Kidney (tissue), 13 donors: ENCODE measurements at regions not wholly inside any gene's neighbourhood (a gene's known extent, or its start where the extent isn't known, plus 50 kb on each side); places are given as distances from the start of the nearest gene placed in this dataset.

ENCODE experiments used
- DNase-seq, 5 donors: peaks; one replicate each; pipeline ENCODE4 v3.0.0-alpha.2; 2013 to 2020
- FAIRE-seq: peaks from 2 replicates; lab custom pipeline; 2012; peaks lifted over from hg19 to GRCh38; lab: Jason Lieb, UNC
- H3K27ac ChIP-seq, 2 donors: one replicate each; pipeline ENCODE4 v1.7.0; 2013; ENCODE audit warnings: low read depth in 2 of 2, low read length in 2 of 2, inconsistent platforms in 1 of 2
- H3K27me3 ChIP-seq: one replicate; pipeline ENCODE4 v1.7.1; 2013; ENCODE audit warnings: low read length, inconsistent platforms; ENCODE audit not compliant: control insufficient read depth, insufficient read depth
- H3K36me3 ChIP-seq, 3 donors: one replicate each; pipeline versions ENCODE4 v1.7.0 to v1.7.1; 2013; ENCODE audit warnings: low read length in 3 of 3, control low read depth in 1 of 3, inconsistent platforms in 1 of 3; ENCODE audit not compliant: insufficient read depth in 3 of 3, control insufficient read depth in 2 of 3
- H3K4me1 ChIP-seq, 3 donors: one replicate each; pipeline versions ENCODE4 v1.7.0 to v1.7.1; 2013; ENCODE audit warnings: low read length in 3 of 3, inconsistent platforms in 1 of 3, low read depth in 1 of 3; ENCODE audit not compliant: control insufficient read depth in 2 of 3, insufficient read depth in 2 of 3
- H3K4me3 ChIP-seq, 3 donors: one replicate each; pipeline versions ENCODE4 v1.7.0 to v1.8.1; 2013; ENCODE audit warnings: low read length in 3 of 3, control low read depth in 1 of 3, inconsistent platforms in 1 of 3
- H3K9ac ChIP-seq, 3 donors: one replicate each; pipeline versions ENCODE4 v1.7.0 to v1.7.1; 2013; ENCODE audit warnings: low read length in 3 of 3, control low read depth in 1 of 3, inconsistent platforms in 1 of 3
- H3K9me3 ChIP-seq, 3 donors: one replicate each; pipeline versions ENCODE4 v1.7.0 to v1.7.1; 2013; ENCODE audit warnings: low read length in 3 of 3, control low read depth in 1 of 3, inconsistent platforms in 1 of 3; ENCODE audit not compliant: control insufficient read depth in 2 of 3, insufficient read depth in 1 of 3
- CTCF ChIP-seq: IDR thresholded peaks from 3 replicates; pipeline ENCODE4 v1.5.1; 2012; ENCODE audit warnings: mild to moderate bottlenecking, moderate library complexity, borderline replicate concordance; ENCODE audit not compliant: insufficient read depth; ENCODE audit errors: extremely low read depth
- intact Hi-C: fragments of 100-400 bp; cut with DNase I; formaldehyde crosslinking; loops from one replicate; pipeline ENCODE4 v1.11.1; 2022
- donor health status: control.
- donor health status: control.
- donor health status: control.
- donor health status: control.
- donor health status: control.
- donor health status: DM: yes; HTN: yes; CAD: no.
- donor health status: Normal renal cell carcinoma (clear cell type).

- Histone ChIP-seq H3K36me3 (no peaks in the 10 kb centered on the region), H3K9ac (no peak overlapping the region), H3K9me3 (no peaks in the 10 kb centered on the region), H3K27me3 (no peaks in the 10 kb centered on the region), H3K4me3 (no peak overlapping the region), H3K27ac (no peak overlapping the region), H3K4me1 (no peaks in the 10 kb centered on the region)
- no peak for TF ChIP-seq CTCF
- no peak for FAIRE-seq
- DNase-seq = no peak
- intact Hi-C loops = no loop called here
Observed at GRCh38 chr6:114521926-114522325, 179.1 kb upstream of the HS3ST5 start.

GRCh38 chr6:114520976-114521375 is 178.2 kb upstream of the HS3ST5 start:
- Histone ChIP-seq H3K4me1 (no peaks in the 10 kb centered on the region), H3K36me3 (no peaks in the 10 kb centered on the region), H3K27ac (no peak overlapping the region), H3K9me3 (no peaks in the 10 kb centered on the region), H3K27me3 (no peaks in the 10 kb centered on the region), H3K4me3 (no peak overlapping the region), H3K9ac (no peak overlapping the region)
- DNase-seq (no peak), FAIRE-seq (no peak)
- TF ChIP-seq CTCF = no peak
- intact Hi-C loops = no loop called here

- TF ChIP-seq CTCF = no peak
- Histone ChIP-seq H3K27me3 (no peaks in the 10 kb centered on the region), H3K9me3 (no peaks in the 10 kb centered on the region), H3K4me1 (no peaks in the 10 kb centered on the region), H3K4me3 (peak overlapping the region in 1 of 3 donors; percentile 5), H3K36me3 (no peaks in the 10 kb centered on the region), H3K9ac (no peak overlapping the region), H3K27ac (no peak overlapping the region)
- intact Hi-C loops = no loop called here
- peak in 2 of 5 donors; percentile 14 to 17 for DNase-seq
- FAIRE-seq = no peak
Observed at GRCh38 chr6:114514170-114514569, 171.3 kb upstream of the HS3ST5 start.

GRCh38 chr6:114471450-114471849 is 128.6 kb upstream of the HS3ST5 start:
- no peak for TF ChIP-seq CTCF
- Histone ChIP-seq H3K9ac (no peak overlapping the region), H3K4me3 (no peak overlapping the region), H3K9me3 (no peaks in the 10 kb centered on the region), H3K4me1 (no peaks in the 10 kb centered on the region), H3K36me3 (no peaks in the 10 kb centered on the region), H3K27me3 (no peaks in the 10 kb centered on the region), H3K27ac (no peak overlapping the region)
- DNase-seq = no peak
- intact Hi-C loops = no loop called here
- no peak for FAIRE-seq
